Stimulated activated CD4-positive, alpha-beta T cell treated with anti-CD3 and anti-CD28 coated beads, Interleukin-1b, Interleukin-23, amount 100 ng/mL, for 48 hours (primary cell): ENCODE measurements at regions not wholly inside any gene's neighbourhood (a gene's known extent, or its start where the extent isn't known, plus 50 kb on each side); places are given as distances from the start of the nearest gene placed in this dataset.

Experiments used
- DNase-seq: peaks from one replicate; pipeline ENCODE4 v3.0.0-alpha.2; 2020

DNA sequence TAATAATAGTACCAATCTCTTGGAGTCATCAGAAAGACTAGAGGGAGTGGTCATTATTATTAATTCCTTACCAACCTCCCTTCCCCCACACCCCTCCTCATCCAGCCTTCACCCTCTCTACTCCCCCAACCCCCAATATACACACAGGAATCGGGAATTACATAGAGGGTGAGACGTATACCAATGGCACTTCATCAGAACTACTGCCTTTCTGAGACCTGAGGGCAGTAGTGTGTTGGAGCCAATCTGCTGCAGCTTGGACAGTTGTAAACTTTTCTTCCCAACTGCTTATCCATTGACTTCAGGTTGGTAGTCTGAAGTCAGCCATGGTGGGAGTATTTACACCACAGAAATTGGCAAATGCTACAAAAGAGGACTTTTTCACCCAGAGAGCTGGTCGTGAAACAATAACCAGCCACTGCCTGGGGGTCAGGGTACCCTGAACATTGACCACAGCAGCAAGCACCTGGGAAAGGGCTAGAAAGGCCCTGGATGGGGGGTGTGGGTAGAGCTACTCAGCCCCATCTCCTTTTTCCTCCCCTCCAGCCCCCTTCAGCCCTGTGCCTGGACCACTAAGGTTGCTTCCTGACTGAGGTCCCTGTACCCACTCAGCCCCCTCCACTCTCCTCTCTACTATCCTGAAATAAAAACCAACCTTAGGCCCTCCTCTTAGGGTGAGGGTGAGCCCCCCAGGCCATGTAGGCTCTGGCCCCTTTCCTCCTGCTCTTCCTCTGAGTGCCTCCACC is 161.5 kb downstream of the MRPL14 start:
- no peak for DNase-seq

DNA sequence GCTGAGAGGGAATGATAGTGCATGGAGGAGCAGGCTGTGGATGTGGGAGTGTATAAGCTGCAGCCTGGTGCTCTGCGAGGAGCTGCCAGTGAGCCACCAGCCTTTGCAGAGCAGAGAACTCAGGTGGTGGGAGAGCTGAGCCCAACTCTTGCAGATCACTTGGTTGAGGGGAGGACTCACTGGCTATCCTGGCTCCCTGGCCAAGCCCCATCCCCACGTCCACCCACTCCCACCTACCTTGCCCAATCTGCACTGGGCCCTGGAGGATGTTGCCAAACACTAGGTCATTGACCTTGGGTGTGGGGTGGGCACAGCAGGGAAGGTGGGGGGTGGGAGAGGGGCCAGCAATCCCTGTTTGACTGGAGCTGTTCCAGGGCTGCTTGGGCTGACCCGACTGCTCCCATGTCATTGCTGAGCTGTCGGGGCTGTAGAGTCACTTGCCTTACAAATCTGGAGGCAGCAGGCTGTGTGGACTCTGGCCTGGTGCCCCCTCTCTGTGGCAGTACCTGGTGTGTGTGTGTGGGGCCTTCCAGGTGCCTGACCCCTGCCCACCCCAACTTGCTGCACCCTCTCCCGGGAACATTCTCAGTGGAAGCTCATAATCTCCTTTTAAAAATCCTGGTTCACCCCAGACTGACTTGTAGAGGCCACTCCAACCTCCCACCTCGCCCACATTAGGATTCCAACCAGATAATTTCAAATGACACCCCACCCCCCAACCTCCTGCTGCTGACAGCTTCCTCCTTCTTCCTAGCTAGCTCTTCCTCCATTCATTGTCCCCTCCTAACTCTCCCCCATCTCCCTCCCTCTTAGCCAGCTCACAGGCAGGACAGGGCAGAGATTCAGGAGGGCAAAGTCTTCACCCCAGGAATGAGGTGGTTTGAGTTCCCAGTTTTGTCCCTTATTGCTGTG is 162.3 kb downstream of the MRPL14 start:
- DNase-seq = no peak

DNA sequence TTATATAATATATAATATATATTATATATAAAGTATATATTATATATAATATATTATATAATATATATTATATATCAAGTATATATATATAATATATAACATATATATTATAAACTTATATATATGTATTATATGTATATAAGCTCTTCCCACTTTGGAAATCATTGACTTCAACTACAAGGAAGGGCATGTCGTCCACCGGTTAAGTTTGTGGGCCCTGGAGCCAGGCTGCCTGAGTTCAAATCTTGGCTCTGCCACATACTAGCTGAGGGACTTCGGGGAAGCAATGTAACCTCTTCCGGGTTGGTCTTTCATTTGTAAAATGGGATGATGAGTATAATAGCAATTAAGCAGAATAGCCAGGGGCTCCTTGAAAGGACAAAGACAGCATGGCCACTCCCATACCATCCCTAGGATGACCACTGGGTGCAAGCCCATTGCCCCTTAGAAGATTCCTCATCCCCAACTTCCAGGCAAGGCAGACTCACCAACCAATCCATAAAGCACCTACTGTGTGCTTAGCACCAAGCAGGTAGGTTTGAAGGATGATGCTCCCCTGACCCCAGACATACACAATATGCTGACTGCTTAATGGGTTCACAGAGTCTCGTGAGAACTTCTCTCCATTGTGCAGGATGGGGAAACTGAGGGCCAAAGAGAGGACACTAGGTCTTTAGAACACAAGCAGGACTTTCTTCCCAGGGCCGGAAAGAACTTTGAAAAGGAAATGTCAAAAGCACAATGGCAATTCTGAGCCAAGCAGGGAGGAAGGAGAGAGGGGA is 163.2 kb downstream of the MRPL14 start:
- no peak for DNase-seq

DNA sequence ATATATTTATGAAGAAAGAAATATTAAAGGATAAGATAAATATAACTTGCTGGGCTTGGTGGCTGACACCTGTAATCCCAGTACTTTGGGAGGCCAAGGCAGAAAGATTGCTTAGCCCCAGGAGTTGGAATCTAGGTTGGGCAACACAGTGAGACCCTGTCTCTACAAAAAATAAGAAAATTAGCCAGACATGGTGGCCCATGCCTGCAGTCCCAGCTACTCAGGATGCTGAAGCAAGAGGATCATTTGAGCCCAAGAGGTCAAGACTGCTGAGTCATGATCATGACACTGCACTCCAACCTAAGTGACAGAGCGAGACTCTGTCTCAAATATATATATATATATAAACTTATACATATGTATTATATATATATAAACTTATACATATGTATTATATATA is 164.0 kb downstream of the MRPL14 start:
- no peak for DNase-seq

DNA sequence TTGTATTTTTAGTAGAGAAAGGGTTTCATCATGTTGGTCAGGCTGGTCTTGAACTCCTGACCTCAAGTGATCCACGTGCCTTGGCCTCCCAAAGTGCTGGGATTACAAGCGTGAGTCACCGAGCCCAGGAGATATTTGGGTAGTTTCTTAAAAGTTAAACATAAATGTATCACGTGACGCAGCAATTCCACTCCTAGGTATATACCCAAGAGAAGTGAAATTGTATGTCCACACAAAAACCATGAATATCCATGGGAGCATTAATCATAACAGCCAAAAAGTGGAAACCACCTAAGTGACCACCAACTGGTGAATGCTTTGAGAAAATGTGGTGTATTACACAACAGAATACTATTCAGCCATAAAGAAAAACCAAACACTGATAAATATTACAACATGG is 164.8 kb downstream of the MRPL14 start:
- DNase-seq = no peak

DNA sequence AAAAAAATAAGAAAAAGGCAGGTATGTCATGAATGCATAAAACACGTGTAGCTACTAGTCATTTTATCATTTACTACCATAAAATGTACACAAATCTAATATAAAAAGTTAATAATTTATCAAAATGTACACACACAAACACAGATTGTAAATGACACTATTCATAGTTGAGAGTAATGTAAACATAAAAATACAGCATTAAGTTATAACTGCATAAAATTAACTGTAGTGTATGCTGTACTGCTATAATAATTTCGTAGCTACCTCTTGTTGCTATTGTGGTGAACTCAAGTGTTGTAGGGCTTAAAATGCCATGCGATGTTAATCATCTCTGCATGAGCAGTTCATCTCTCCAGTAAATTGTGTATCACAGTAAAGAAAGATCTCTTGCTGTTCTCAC is 170.0 kb downstream of the MRPL14 start:
- no peak for DNase-seq

DNA sequence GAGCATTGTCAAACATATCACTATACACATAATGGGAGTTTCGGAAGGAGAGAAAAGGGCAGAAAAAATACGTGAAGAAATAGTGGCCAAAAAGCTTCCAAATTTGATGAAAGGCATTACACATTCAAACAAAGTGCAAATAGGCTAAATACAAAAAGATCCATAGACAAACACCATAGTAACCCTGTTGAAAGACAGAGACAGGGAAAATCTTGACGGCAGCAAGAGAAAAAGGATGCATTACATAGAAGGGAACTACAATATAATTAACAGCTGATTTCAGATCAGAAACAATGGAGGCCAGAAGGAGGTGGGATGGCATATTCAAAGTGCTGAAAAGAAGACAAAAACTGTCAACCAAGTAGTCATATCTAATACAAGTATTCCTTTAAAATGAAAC is 170.8 kb downstream of the MRPL14 start:
- no peak for DNase-seq

DNA sequence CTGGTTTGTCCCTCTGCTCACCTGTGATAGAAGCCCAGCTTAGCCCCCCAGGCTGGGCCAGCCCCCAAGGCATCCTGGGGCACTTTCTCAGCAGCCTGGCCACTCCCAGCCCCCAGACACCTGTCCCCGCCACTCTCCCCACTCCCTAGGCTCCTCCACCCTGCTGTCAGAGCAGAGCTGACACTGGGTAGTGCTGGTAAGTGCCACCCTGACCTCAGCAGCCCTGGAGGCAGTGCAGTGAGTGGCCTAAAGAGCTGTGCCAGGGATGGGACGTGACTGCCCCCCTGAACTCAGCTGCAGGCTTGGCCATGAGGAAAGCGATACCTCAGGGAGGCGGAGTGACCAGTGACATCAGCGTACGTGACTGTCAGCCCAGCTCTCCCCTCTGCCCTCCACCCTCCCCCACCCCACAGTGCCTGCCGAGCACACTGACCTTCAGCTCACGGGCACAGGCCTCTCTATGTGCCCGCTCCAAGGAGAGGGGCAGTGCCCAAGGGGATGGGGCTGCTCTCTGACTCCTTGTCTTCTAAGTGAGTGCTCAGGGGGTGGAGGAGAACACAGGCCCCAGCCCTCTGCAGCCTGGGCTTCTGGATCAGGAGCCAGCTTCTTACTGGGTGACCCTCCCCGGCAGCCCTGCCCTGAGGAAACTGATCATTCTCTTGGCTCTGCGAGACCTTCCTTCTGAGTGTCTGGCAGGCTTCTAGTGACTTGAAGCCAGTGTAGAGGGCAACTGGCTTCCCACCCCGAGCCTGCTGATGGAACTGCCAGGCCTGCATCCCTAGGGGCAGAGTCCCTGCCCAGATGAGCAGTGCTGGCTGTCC is 172.7 kb downstream of the MRPL14 start:
- DNase-seq = no peak

DNA sequence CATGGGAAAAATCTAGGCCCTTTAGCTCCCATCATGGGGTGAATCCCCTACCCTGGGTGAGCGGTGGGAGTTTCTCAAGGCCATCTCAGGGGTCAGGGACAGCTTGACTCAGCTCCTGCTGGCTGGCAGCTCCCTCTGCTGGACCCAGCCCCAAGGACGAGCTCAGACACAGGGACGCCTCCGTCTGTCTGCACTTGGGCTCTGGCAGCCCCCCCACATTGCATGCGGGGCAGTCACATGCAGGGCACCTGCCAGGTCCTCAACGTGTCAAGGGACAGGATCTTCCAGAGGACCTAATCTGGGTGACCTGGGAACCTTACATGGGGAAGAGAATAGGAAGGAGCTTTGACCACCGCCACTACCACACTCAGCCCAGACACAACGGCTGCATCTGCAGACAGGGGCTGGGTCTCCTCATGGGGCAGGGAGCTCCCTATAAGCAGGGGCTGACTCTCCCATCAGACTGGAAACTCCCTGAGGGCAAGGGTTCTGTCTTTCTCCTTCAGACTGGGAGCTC is 173.4 kb downstream of the MRPL14 start:
- DNase-seq = no peak

DNA sequence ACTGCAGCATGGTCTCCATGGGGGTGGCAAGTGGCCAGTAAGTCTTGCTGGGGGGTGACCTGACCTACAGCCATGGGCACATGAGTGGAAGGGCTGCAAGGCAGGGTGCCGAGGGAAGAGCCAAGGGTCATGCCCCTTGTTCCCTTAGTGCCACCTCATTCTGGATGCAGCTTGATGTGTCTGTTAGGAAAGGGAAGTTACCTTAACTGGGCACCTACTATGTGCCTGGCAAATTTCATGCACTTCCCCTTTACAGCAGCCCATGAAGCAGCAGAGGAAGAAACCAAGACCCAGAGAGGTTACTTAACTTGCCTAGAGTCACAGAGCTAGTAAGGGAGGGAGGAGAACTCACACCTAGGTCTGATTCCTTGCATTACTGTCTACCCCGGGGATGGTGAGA is 174.0 kb downstream of the MRPL14 start:
- DNase-seq = no peak

DNA sequence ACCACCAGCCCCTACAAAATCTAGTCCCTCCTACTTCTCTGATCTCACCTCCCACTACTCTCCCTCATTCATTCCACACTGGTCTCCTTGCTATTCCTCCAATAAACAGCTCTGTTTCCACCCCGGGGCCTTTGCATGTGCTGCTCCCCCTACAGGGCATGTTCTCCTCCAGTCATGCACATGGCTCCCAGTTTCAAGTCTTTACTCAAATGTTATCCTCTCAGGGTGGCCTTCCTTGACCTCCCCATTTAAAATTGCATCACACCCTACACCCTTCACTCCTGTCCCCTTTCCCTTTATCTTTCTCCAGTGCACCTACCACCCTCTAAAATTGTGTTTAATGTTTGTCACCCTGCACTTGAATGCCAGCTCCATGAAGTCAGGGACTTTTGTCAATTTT is 174.5 kb downstream of the MRPL14 start:
- no peak for DNase-seq

DNA sequence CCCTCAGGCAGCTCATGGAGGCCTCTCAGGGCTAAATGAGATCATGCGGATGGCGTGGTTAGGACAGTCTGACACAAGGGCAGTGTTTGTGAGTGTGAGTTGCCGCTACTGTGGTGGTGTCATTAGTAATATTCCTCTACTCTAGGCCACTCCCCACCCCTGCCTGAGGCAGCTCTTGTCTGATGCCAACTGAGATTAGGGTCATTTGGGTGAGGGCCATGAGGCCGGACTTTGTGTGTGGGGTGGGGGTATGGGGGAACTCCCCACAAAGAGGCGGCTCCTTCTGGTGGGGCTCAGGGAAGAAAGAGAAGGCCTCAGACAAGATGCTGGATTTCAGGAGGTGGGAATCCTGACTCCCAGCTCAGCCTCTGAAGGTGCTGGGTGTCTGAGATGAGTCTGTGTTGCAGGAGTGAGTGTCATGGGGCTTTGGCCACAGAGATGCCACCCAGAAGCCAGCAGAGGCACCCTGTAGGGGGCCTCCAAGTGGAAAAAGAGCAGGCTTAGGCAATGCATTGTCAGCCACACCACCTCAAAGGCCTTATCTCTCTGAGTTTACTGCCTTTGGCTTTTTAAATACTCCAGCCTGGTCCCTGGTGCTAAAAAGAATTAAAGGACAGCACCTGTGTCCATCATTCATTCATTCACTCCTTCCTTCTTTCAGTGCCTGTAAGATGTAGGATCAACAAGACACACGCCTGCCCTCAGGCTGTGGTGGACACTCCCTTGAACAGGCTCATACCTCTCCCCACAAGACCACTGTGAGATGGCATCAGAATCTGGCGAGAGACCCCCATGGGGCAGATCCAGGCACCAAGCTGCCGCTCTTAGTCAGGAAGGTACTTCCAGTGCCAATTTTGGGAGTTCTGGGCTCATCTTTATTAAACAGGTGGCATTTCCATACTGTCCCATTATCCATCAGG is 175.2 kb downstream of the MRPL14 start:
- DNase-seq = no peak

DNA sequence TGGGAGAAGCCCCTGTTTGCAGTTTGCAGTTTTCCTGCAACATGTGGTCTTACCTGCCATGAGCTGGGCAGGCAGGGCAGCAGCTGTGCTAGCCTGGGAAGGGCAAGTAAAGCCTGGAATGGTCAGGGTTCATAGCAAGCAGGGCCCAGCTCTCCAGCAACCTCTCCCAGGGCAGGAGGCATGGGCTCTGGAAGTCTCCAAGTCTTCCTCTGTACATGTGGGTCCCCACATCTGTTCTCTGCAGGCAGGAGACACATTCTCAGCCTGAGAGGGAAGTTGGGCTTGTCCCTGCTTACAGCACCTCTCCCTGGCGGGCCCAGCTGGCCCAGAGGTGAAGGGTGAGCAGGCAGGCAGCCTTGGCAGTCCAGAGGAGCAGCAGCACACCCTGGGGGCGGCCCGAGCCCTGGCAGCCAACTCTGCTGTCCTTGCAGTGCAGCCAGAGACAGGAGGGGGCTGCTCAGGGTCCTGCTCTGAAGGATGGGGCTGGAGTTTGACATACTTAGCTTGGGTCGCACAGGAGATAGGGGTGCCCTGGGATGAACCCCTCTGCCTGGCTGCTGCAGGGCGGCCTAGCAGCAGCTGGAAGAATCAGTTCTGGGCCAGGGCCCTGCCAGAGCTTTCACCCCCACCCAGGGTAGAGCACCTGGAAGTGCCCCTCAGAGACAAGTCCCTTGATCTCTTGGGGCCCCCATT is 176.0 kb downstream of the MRPL14 start:
- no peak for DNase-seq

DNA sequence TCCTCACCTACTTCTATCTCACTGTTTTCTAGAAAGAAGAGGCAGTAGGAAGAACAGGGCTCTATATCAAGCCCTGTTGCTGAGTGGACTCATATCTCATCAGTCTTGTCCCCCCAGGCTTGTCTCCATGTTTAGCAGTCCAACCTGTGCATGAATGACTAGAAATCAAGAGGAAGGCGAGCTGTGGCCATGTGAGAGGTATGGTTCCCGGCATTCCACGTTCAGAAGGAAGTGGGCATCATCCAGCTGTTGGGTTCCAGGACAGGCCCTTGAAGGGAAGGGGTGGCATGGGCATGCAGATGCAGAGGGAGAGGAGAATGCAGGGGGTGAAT is 176.6 kb downstream of the MRPL14 start:
- DNase-seq = no peak

DNA sequence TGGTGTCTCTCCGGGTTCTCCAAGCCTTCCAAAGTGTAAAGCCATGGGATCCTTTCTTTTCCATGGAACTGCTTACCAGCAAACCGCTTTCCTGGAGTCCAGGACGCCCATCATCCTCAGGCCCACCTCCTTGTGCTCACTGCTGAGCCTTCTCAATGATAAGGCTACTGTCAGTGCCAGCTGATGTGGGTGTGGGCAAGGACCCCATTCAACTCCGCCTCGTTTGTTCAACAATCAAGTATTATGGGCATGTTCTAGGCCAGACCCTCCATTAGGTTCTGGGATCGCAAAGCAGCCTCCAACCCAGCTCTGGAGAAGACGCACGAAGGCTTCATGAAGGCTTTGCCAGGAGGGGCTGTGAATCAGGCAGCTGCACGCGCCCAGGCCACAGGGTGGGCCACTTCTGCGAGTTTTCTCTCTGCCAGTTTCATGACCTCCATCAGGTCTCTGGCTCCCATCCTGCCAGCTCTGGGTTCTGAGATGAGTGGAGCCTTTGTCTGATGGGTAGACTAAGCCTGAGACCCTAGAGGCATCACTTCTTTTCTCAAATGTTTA is 177.1 kb downstream of the MRPL14 start:
- DNase-seq = no peak

DNA sequence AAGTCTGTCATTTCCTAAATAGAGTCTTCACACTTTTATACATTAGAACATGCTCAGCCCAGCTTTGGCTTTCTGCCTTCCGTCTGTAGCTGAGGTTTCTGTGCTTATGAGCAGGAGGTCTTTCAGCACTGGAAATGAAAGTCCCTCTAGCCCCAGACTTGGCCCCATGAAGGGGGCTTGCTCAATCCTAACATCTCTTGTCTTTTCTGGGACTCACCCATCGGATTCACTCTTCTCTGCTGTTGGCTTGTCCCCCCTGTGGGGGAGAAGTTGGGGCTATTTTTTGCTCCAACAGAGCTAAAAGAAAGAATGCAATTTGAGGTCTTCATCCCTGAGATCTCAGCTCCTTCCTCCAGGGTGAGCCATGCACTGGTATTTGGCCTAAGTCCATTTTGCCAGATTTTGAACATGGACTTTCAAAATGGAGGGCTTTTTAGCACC is 177.7 kb downstream of the MRPL14 start:
- DNase-seq = no peak

DNA sequence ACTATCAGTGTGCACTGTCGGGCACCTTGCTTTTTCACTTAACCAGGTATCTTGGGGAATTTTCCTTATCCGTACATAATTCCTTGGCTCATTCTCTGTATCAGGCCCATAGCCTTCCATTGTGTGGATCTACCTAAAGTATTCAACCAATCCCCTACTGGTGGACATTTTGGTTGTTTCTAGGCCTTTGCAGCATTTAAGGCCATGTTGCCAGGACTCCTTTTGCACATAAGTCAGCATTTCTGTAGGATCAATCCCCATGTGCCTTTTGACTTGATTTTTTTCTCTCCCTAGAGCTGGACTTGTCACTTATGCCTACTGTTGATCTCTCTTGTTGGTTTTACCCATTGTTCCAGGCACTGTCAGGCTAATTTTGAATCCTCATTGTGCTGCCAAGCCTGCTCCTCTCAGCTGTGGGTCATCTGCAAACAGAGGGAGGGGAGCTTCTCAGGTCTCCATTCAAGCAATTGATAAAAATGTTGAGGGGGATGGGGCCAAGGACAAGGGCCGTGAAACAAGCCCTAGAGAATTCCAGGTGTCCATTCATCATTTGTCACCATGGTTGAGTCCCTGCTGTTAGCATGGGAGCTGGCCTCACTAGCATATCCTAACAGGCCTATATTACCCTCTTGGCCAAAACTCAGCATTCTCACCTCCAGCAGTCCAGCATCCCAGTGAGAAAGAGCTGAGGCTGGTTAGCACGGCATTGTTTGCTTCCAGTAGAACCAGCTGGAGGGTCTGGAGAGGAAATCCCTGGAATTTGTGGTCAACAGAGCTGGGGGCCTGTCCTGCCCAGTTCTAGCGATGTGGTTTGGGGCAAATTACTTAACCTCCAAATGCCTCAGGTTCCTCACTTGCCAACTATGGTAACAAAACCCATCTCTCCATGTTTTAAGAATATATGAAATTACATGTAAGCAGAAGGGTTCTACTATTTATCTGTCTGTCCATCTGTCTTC is 178.4 kb downstream of the MRPL14 start:
- DNase-seq = no peak

DNA sequence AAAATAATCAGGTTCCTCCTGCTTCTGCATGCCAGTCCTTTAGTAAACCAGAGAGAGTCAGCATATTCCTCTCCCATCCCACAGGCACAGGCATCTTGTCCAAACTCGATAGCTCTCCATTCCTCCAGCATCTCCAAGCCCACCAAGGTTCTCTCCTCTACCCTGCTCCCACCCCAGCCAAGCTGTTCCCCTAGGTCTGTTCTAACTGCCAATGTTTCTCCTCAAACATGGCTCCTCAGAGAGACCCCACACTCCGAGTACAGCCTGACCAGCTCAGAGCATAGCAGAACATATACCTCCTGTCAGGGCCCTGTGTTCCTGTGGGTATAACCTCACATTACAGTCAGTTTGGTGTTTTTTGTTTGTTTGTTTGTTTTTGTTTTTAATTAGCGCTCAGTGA is 177.8 kb downstream of the VEGFA start:
- DNase-seq = no peak
